Aorta (tissue), 5 donors: ENCODE measurements at regions not wholly inside any gene's neighbourhood (a gene's known extent, or its start where the extent isn't known, plus 50 kb on each side); places are given as distances from the start of the nearest gene placed in this dataset.

Source experiments
- ATAC-seq: fragments of 200-7000 bp; cut with Tn5 transposase; one replicate; pipeline ENCODE4 v1.9.1; 2022; ENCODE audit warnings: moderate library complexity; ENCODE audit not compliant: low FRiP score
- DNase-seq, 2 donors: peaks; one replicate each; pipeline ENCODE4 v3.0.0-alpha.2; 2020
- H3K27ac ChIP-seq, 2 donors: one replicate each; pipeline ENCODE4 v1.5.1; 2013; ENCODE audit warnings: low read length in 2 of 2, mild to moderate bottlenecking in 2 of 2, moderate library complexity in 2 of 2, control low read depth in 1 of 2, inconsistent platforms in 1 of 2, low read depth in 1 of 2
- H3K27me3 ChIP-seq, 2 donors: one replicate each; pipeline ENCODE4 v1.6.1; 2013; ENCODE audit warnings: control low read depth in 1 of 2, low read length in 1 of 2, mild to moderate bottlenecking in 1 of 2, moderate library complexity in 1 of 2; ENCODE audit not compliant: insufficient read depth in 2 of 2, control insufficient read depth in 1 of 2
- H3K36me3 ChIP-seq, 2 donors: one replicate each; pipeline ENCODE4 v1.6.1; 2013; ENCODE audit warnings: control low read depth in 1 of 2, low read length in 1 of 2, mild to moderate bottlenecking in 1 of 2; ENCODE audit not compliant: insufficient read depth in 2 of 2, control insufficient read depth in 1 of 2
- H3K4me1 ChIP-seq, 2 donors: one replicate each; pipeline ENCODE4 v1.6.1; 2013; ENCODE audit warnings: low read length in 2 of 2, control low read depth in 1 of 2, mild to moderate bottlenecking in 1 of 2, moderate library complexity in 1 of 2; ENCODE audit not compliant: insufficient read depth in 2 of 2, control insufficient read depth in 1 of 2
- H3K4me3 ChIP-seq, 2 donors: one replicate each; pipeline ENCODE4 v1.5.1; 2013; ENCODE audit warnings: low read length in 2 of 2, control low read depth in 1 of 2, mild to moderate bottlenecking in 1 of 2
- H3K9me3 ChIP-seq: one replicate; pipeline ENCODE4 v1.6.1; 2013; ENCODE audit warnings: mild to moderate bottlenecking, low read length; ENCODE audit not compliant: control insufficient read depth
- WGBS, 2 donors: extraction: QIAGEN DNeasy Blood & Tissue Kit; methylation state at CpG; one replicate each; pipeline ENCODE4 v1.1.7; 2013; 5-methylcytosine and 5-hydroxymethylcytosine counted together
- intact Hi-C, 2 donors: fragments of 100-400 bp; cut with DNase I; formaldehyde crosslinking; loops; one replicate each; pipeline versions ENCODE4 v1.14.2 to v1.15.0; 2022
- donor health status: healthy with polysubstance abuse.
- donor health status: Bipolar disorder and iron deficiency.
- donor health status: DM: no; HTN: no; CAD: no.
- donor health status: DM: no; HTN: no; CAD: no.
- donor health status: DM: yes; HTN: yes; CAD: no.

DNA sequence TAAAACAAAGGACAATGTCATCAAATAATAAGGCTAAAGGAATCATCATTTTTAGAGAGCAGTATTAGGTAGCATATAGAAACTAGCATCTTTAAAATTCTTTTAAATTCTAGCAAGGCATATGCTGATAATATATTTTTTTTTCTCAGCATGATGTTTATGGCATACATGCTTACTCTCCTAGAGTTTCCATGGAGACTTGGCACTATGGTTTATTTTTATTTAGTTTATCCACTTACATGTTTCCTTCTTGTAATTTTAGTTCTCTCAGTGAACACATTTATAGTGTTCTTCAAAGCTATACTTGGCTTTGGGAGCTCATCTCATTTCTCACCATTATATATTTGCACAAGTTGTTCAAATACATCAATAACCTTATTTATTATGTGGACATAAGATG lies 413.8 kb upstream of the LINC00305 start:
- Histone ChIP-seq H3K4me1 (no peaks in the 10 kb centered on the region), H3K27ac (no peak overlapping the region), H3K4me3 (no peak overlapping the region), H3K27me3 (no peaks in the 10 kb centered on the region), H3K9me3 (no peaks in the 10 kb centered on the region), H3K36me3 (no peaks in the 10 kb centered on the region)
- ATAC-seq: no peak
- intact Hi-C loops: no loop called here
- no peak for DNase-seq

DNA sequence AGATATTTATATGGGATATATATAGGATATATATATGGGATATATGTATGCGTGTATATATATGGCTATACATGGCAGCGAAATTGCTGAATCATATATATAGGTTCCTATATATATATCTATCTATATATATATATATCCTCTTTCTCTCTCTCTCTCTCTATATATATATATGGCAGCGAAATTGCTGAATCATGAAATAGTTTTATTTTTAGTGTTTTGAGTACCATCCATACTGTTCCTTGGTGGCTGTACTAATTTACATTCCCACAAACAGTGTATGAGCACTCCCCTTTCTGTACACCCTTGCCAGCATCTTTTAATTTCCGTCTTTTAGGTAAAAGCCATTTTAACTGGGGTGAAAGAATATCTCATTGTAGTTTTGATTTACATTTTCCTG lies 397.6 kb upstream of the LINC00305 start:
- no peak overlapping the region for H3K4me3 ChIP-seq
- H3K4me1 ChIP-seq: no peaks in the 10 kb centered on the region
- ATAC-seq (no peak), DNase-seq (no peak)
- no peak overlapping the region for H3K27ac ChIP-seq
- no peaks in the 10 kb centered on the region for H3K27me3 ChIP-seq
- WGBS, 2 donors: 71 to 72% methylated on average over 4 of the region's 4 CpGs
- no peaks in the 10 kb centered on the region for H3K9me3 ChIP-seq
- intact Hi-C loops: no loop called here
- H3K36me3 ChIP-seq: no peaks in the 10 kb centered on the region

DNA sequence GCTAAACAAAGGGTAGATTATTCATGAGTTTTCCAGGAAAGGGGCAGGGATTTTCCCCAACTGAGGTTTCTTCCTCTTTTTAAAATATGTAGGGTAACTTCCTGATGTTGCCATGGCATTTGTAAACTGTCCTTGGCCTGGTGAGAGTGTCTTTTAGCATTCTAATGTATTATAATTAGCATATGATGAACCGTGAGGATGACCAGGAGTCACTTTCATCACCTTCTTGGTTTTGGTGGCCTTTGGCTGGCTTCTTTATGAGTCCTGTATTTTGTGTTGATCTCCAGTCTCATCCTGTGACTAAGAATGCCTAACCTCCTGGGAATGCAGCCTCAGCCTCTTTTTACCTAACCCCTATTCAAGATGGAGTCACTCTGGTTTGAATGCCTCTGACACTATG lies 391.0 kb upstream of the LINC00305 start:
- no peaks in the 10 kb centered on the region for H3K9me3 ChIP-seq
- H3K27me3 ChIP-seq: no peaks in the 10 kb centered on the region
- WGBS, 2 donors: 41 to 55% methylated on average over 1 of the region's 1 CpG
- H3K27ac ChIP-seq: no peak overlapping the region
- ATAC-seq: no peak
- no peaks in the 10 kb centered on the region for H3K36me3 ChIP-seq
- H3K4me1 ChIP-seq: no peaks in the 10 kb centered on the region
- no peak for DNase-seq
- H3K4me3 ChIP-seq: no peak overlapping the region
- intact Hi-C loops: no loop called here

DNA sequence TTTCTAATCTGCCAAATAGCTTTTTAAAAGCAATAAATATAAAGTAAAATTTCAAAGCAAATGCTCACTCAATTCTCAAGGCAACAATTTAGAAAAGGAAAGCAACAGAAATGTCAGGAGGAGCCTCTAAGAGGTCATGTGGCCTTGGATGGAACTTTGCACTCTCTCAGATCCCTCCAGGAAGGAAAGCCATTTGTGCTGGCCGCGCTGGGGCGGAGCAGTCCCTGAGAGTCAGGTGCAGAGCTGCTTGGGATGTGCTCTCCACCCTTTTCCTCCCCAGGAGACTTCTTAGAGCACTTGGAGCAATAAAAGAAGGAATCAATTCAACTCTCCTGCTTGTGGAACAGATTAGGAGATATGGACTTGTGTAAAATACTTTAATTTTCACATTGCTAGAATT lies 379.8 kb upstream of the LINC00305 start:
- H3K36me3 ChIP-seq: no peaks in the 10 kb centered on the region
- H3K27me3 ChIP-seq: peaks cover 0 to 1% of the 10 kb centered on the region in 2 donors
- no peaks in the 10 kb centered on the region for H3K4me1 ChIP-seq
- intact Hi-C loops: no loop called here
- ATAC-seq (no peak), DNase-seq (no peak)
- WGBS, 2 donors: 79 to 86% methylated on average over 3 of the region's 3 CpGs
- no peak overlapping the region for H3K27ac ChIP-seq
- H3K4me3 ChIP-seq: no peak overlapping the region
- peaks cover 2% of the 10 kb centered on the region for H3K9me3 ChIP-seq

DNA sequence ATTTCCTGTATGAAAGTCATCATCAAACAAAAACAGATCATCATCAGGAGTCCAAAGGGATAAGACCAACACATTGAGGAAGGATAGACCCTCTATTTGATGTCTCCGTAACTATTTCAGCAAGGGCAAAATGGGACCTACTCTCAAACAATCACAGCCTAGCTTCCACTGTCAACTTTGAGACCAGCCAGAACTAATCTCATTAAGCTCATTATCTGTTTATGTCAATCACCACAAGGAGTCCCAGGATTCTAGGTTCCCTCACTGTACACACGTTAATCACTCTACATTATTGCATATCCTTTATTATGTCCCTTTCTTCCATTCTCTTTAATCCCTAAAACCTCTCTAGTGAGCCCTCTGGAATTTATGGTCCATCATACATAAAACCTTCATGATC lies 370.3 kb upstream of the LINC00305 start:
- Histone ChIP-seq H3K27ac (no peak overlapping the region), H3K9me3 (no peaks in the 10 kb centered on the region), H3K4me3 (no peak overlapping the region), H3K27me3 (no peaks in the 10 kb centered on the region), H3K4me1 (no peaks in the 10 kb centered on the region), H3K36me3 (no peaks in the 10 kb centered on the region)
- ATAC-seq (no peak), DNase-seq (no peak)
- intact Hi-C loops: no loop called here
- 79 to 80% methylated on average over 2 of the region's 2 CpGs for WGBS, 2 donors

DNA sequence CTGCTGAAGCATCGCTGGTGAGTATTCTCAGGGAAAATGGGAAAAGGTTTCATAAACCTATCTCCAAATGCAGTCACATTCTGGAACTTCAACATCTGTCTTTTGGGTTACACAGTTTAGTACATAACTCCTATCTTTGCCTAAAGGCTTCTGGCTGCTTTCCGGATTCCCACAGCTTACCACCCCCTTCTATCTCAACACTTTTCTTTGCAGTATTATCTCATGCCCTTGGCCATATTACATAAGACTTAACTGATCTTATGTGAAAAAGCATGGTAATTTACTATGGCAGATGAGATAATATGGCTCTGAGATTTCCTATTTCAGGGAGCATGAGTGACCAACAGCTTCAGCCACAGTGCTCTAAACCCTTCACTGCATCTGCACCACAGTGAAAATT lies 369.3 kb upstream of the LINC00305 start:
- intact Hi-C loops: no loop called here
- Histone ChIP-seq H3K27me3 (no peaks in the 10 kb centered on the region), H3K36me3 (no peaks in the 10 kb centered on the region), H3K27ac (no peak overlapping the region), H3K4me3 (no peak overlapping the region), H3K4me1 (no peaks in the 10 kb centered on the region), H3K9me3 (no peaks in the 10 kb centered on the region)
- ATAC-seq (no peak), DNase-seq (no peak)
- 77 to 91% methylated on average over 2 of the region's 2 CpGs for WGBS, 2 donors

DNA sequence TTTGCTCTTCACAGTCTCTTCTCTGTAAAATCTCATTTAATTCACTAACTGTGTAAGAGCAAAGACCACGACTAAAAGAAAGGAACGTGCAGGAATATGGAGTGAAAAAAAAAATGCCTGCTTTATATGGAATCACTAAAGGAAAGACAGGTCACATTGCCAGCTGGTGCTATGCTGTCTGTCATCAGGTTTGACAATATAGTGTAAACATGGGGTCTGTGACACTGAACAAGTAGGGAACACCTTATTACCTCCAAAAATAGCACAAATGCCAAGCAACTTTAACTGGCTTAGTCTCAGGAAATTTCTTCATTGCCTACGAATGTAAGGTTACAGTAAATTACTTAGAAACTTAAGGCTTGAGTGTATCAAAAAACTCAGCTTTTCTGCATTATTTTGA lies 364.5 kb upstream of the LINC00305 start:
- H3K4me3 ChIP-seq: no peak overlapping the region
- DNase-seq (no peak), ATAC-seq (no peak)
- H3K4me1 ChIP-seq: no peaks in the 10 kb centered on the region
- 14 to 21% methylated on average over 3 of the region's 3 CpGs for WGBS, 2 donors
- H3K36me3 ChIP-seq: no peaks in the 10 kb centered on the region
- intact Hi-C loops: no loop called here
- no peak overlapping the region for H3K27ac ChIP-seq
- H3K27me3 ChIP-seq: no peaks in the 10 kb centered on the region
- H3K9me3 ChIP-seq: no peaks in the 10 kb centered on the region

DNA sequence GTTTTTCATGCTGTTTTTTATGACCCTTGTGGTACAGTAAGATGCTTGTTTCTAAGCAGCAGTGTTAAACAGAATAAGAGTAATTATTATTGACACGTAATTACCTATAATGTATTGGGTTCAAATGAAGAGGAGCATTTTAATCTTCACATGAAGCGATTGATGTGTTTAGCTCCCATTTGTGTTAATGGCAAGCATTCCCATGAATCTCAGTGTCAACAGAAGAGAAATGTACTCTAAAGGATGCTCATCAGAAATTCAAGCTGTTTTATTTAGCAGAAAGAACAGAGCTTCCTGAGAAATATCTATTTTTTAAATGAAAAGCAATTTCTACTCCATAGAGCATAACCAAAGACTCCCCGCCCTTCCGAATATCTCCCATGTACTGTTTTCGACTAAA lies 341.3 kb upstream of the LINC00305 start:
- no peak for ATAC-seq
- no peaks in the 10 kb centered on the region for H3K4me1 ChIP-seq
- H3K36me3 ChIP-seq: no peaks in the 10 kb centered on the region
- no peaks in the 10 kb centered on the region for H3K9me3 ChIP-seq
- 81 to 88% methylated on average over 5 of the region's 5 CpGs for WGBS, 2 donors
- H3K27me3 ChIP-seq: no peaks in the 10 kb centered on the region
- intact Hi-C loops: no loop called here
- H3K27ac ChIP-seq: no peak overlapping the region
- no peak overlapping the region for H3K4me3 ChIP-seq
- DNase-seq: no peak

DNA sequence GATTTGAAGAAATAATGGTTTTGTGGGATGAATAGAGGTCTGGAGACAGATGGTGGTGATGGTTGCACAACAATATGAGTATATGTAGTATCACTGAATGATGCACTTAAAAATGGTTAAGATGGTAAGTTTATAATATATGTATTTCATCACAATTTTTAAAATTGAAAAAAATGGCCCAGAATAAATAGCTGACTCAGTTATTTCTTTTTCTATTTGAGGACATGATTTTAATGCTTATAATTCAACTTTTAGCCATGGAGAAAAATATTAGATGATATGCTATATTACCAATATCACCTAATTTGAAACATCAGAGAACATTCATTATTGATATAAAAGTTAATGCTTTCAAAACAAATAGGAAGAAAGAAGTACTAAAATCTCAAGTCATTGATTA lies 339.8 kb upstream of the LINC00305 start:
- Histone ChIP-seq H3K27ac (no peak overlapping the region), H3K4me1 (no peaks in the 10 kb centered on the region), H3K36me3 (no peaks in the 10 kb centered on the region), H3K27me3 (no peaks in the 10 kb centered on the region), H3K4me3 (no peak overlapping the region), H3K9me3 (no peaks in the 10 kb centered on the region)
- ATAC-seq: no peak
- DNase-seq: no peak
- intact Hi-C loops: no loop called here

DNA sequence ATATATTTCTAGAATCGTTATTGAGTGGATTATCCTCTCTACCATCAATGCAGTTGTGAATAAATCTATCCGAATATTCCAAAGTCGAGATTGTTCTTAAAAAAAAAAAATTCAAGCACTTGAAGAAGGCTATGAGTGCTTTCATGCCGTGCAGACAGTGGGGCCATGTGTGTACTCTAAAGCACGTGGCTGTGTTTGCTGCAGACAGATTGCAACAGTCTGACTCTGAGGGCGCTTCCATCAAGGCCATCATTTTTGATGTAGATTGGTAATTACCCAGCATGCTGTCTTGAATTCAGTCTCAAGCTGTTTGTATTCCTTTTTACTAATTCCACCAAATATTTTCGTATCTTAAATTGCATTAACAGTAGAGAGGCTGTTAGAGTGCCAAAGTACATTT lies 325.9 kb upstream of the LINC00305 start:
- H3K4me1 ChIP-seq: no peaks in the 10 kb centered on the region
- H3K36me3 ChIP-seq: no peaks in the 10 kb centered on the region
- no peak overlapping the region for H3K4me3 ChIP-seq
- WGBS, 2 donors: 77 to 80% methylated on average over 7 of the region's 7 CpGs
- DNase-seq: no peak
- no peaks in the 10 kb centered on the region for H3K27me3 ChIP-seq
- H3K9me3 ChIP-seq: no peaks in the 10 kb centered on the region
- no peak overlapping the region for H3K27ac ChIP-seq
- intact Hi-C loops: no loop called here
- no peak for ATAC-seq
